ENCODE measurements at regions not wholly inside any gene's neighbourhood (a gene's known extent, or its start where the extent isn't known, plus 50 kb on each side); places are given as distances from the start of the nearest gene placed in this dataset.
"Not testable (repeated sequence)": the region's sequence is repeated elsewhere in the genome, so short reads cannot be mapped to it uniquely, and the experiment has no call there.

- DNase-seq = not testable (repeated sequence)
These were observed 272.4 kb upstream of the NRSN1 start for GRCh38 chr6:23853566-23854133.

- not testable (repeated sequence) for DNase-seq
These were observed 271.9 kb upstream of the NRSN1 start for GRCh38 chr6:23854154-23854553.

DNA sequence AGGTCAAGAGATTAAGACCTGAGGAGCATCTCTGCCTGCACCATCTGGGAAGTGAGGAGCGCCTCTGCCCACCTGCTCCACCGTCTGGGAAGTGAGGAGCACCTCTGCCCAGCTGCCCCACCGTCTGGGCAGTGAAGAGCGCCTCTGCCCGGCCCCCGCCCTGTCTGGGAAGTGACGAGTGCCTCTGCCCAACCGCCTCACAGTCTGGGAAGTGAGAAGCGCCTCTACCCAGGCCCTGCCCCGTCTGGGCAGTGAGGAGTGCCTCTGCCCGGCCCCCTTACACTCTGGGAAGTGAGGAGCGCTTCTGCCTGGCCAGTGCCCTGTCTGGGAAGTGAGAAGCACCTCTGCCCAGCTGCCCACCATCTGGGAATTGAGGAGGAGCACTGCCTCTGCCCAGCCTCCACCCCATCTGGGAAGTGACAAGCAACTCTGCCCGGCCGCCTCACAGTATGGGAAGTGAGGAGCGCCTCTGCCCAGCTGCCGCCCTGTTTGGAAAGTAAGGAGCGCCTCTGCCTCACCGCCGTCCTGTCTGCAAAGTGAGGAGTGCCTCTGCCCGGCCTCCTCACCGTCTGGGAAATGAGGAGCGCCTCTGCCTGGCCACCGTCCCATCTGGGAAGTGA, 270.4 kb upstream of the NRSN1 start:
- DNase-seq = no peak

DNA sequence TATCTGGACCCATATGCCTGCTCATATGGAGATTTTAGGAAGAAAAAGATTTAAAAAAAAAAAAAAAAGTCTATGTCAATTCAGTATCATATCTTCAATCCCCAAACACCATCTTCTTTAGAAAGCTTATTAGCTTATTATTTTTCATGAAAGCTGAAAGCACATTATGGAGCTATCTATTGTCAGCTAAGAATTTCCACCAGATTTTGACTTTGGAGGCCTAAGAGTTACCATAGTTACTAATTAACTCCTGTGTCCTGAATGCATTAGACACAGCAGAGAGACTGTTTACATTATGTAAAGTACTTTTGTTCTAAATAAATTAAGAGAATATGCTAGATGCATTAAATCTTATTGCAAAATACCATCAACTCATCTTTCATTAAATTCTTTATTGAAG, 255.5 kb upstream of the NRSN1 start:
- no peak for DNase-seq

GRCh38 chr6:23873161-23873560, 252.9 kb upstream of the NRSN1 start:
- DNase-seq = no peak

GRCh38 chr6:23875006-23875405, 251.0 kb upstream of the NRSN1 start:
- no peak for DNase-seq

- DNase-seq = no peak
These were observed 246.2 kb upstream of the NRSN1 start for GRCh38 chr6:23879816-23880215.

DNA sequence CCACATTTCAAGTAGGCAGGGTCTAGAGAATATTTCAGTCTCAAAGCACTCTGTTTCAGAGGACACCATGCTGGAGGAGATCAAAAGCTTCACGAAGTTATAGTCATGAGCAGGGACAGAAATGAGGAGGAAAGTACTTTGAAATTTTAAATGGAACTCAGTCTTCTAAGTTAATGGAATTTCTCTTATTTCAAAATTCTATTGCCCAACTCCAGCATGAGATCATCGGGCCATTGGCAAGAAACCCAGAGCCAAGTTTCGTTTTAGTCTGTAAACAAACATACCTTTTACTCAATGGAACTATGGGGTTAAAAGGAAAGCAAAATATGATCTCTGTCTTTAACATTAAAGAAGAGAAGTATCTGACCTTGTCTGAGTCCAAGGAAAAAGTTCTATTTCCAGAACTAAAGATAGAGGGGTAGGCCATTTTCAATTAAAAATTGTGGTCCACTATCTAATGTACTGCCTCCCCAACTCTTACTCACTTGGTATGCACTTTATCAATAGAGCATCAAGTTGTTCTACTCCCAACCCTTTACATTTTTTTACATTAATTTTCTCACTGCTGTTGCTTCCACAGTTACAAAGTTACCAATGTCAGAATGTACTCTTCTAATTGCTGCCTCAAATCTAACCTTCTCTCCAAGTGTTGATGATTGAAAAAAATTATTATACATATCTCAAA, 235.3 kb upstream of the NRSN1 start:
- no peak for DNase-seq

DNA sequence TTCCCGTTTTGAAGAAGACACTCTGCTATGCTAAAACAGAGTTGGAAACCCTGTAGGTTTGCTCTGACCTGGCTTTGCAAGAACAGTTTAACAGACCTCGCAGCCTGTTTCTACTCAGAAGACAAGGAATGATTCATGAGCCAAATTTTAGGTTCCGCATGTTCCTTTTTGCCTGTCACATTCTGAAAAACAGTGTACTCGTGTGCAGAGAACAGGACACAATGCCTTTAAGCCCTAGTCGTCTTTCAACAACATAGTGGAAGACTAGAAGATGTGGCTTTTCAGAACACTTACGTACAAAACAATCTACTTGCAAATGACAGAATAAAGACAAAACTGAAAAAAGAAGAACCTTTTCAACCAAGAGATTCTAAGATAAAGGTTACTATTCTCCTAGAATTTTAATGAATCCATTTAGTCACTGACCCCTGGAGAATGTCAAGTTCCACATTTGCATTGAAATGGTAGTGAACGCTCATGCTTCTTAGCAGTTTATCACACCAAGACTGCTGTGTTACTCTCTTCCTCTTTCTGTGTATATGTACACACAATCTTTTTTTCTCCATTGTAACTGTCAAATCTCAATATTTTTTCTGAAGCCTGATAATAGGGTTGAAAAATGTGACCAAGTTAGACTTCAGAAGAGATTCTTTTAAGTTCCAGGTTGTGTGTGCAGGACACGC, 220.7 kb upstream of the NRSN1 start:
- DNase-seq = peak; percentile 6

DNA sequence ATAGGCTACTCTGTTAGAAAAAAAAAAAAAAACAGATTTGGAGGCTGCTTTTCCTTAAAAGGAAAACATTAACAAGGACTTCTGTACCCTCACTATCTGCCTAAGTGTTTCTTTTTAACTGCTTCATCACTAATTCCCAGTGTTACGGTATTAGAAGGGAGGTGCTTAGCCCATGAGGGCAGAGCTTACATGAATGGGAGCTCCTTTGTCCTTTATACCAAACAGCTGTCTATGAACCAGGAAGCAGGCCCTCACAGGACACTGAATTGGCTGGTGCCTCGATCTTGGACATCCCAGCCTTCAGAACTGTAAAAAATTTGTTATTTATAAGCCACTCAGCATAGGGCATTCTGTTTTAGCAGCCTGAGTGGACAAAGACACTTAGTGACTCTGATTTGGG, 215.6 kb upstream of the NRSN1 start:
- DNase-seq = no peak

DNA sequence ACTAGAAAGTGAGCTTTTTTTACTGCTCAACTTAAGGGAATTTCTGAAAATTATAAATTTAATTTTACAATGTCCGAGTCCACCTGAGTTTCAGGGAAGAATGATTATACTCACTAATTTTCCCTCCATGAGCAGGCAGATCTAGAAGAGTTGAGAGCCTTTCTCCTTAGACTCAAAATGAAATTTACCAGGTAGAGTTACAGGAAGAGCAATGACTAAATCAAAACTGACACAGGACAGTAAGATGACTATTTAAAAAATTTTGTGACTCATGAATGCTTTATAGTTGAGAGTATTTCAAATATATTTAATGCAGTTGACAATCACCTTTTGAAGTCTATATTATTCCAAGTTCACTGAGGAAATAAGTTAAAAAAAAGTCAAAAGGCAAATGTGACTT, 198.1 kb upstream of the NRSN1 start:
- DNase-seq = no peak

DNA sequence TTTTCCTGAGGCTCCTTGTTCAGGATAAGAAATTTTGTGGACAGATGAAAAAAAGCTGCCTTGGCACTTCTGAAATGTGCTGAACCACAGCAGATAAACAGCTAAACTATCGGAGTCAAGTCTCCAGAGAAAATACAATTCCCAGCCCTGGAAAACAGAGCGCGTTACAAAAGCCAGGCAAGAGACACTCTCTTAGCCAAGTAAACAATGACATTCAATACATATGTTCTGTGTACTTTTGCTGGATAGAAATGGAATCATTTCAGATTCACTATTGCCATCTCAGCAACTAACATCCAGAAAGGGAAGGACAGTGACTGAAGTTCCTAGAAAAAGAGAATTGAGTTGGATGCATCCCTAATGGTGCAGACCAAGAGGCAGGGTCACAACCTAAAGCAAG, 196.8 kb upstream of the NRSN1 start:
- no peak for DNase-seq

- DNase-seq = no peak
These were observed 185.5 kb upstream of the NRSN1 start for GRCh38 chr6:23940466-23940865.

- no peak for DNase-seq
These were observed 174.3 kb upstream of the NRSN1 start for GRCh38 chr6:23951691-23952090.

DNA sequence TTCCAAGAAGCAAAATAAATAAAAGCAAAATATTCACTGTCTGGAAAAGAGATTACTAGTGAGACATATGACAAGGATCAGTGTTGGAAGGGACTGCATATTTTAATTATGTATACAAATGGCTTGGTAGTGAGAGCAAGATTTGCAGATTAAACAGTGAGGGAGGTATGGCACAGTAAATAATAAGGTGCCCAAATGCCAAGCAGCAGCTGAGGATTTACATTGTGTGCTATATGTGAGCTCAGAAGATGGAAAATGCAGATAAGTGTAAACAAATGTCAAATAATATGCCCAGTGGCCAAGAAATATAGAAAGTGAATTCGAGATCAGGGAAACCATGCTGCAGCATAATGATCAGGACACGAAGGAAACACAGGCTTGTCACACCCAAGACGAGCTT, 173.8 kb upstream of the NRSN1 start:
- DNase-seq = no peak

DNA sequence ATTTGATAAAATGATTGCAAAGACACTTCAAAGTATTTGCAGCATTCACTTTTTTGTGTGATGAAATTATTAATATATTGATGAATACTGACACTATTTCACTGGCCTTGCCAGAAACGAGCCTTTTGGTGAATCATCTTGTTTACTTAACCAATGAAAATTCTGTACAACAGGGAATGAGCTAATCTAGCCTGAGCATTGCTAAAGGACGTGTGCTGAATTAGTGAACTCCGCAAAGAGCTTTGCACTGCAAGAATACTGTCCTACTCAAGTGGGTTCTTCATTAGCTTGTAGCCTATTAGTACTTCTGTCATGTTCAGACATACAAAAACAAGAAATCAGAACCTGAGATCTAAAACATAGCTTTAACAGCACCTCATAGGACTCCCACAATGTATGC, 172.0 kb upstream of the NRSN1 start:
- no peak for DNase-seq

- no peak for DNase-seq
These were observed 169.0 kb upstream of the NRSN1 start for GRCh38 chr6:23957017-23957416.

DNA sequence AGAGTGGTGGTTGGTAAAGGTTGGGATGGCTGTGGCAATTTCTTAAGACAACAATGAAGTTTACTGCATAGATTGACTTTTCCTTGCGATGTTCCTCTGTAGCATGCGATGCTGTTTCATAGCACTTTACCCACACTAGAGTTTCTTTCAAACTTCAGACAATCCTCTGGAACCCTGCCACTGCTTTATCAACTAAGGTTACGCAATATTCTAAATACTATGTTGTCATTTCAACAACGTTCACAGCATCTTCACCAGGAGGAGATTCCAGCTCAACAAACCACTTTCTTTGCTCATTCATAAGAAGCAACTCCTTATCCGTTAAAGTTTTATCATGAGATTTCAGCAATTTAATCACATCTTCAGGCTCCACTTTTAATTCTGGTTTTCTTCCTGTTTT, 161.2 kb upstream of the NRSN1 start:
- DNase-seq = no peak

DNA sequence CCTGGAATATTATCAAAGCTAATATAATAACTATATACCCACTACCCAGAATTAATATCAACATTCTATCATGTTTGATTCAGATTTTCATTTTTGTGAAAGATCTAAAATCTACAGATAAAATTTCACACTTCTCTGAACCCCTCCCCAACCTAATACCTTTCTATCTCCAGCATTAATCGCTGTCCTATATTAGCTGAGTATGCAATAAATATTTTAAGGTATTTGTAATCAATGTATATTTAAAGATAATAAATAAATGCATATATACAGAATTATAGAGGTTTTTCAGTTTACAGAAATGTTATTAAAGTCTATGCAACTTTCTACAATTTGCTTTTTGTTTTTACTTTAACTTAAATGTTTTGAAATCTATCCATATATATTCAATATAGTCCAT, 156.7 kb upstream of the NRSN1 start:
- DNase-seq = no peak

DNA sequence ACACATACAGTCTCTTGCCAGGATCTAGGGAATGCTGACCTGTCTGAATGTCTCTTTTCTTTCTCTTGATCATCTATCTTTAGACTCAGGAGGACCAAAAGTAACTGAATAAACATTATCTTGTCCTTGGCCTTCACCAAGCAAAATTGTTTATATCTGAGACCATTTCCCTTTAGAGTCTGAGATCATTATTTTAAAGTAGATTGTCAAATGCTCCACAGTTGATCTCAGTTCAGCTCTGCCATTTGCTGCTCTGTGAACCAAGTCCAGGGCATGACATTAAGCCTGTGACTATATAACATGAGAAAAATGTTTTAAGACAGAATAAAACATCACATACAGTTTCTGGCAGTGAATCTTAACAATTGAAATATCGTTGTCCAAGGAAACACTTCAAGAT, 148.3 kb upstream of the NRSN1 start:
- DNase-seq = no peak

- no peak for DNase-seq
These were observed 145.1 kb upstream of the NRSN1 start for GRCh38 chr6:23980965-23981364.

DNA sequence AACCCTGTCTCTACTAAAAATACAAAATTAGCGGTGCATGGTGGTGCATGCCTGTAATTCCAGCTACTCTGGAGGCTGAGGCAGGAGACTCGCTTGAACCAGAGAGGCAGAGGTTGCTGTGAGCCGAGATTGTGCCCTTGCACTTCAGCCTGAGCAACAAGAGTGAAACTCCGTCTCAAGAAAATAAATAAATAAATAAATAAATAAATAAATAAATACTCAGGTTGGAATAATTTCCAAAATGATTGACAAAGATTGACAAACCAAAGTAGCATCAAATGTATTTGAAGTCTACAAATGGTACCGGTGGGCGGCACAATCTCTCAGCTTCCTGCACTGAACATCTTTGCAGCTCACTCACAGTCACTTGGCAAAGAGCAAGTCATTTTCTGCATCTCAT, 144.1 kb upstream of the NRSN1 start:
- DNase-seq = no peak

GRCh38 chr6:23983735-23984134, 142.3 kb upstream of the NRSN1 start:
- DNase-seq = no peak

DNA sequence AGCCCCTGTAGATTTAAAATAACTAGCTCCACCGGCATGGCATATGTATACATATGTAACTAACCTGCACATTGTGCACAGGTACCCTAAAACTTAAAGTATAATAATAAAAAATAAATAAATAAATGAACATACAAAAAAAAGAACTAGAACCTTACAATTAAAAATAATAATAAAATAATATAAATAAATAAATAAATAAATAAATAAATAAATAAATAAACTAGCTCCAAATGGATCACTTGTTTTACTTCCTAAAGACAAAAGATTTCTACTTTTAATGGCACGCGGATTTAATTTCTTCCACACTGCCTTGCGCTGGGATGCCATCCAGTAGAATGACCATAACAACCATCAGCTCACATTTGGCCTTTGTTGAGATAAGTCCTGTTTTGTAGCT, 141.0 kb upstream of the NRSN1 start:
- DNase-seq = no peak

All from Kasumi-1 (cell line).